Superior temporal gyrus (tissue), 1 donor: ENCODE measurements at regions not wholly inside any gene's neighbourhood (a gene's known extent, or its start where the extent isn't known, plus 50 kb on each side); places are given as distances from the start of the nearest gene placed in this dataset.
"Not testable (repeated sequence)": the region's sequence is repeated elsewhere in the genome, so short reads cannot be mapped to it uniquely, and the experiment has no call there.

Experiments used
- DNase-seq: peaks from one replicate; pipeline ENCODE4 v3.0.0-alpha.2; 2016; ENCODE audit errors: extremely low spot score

DNA sequence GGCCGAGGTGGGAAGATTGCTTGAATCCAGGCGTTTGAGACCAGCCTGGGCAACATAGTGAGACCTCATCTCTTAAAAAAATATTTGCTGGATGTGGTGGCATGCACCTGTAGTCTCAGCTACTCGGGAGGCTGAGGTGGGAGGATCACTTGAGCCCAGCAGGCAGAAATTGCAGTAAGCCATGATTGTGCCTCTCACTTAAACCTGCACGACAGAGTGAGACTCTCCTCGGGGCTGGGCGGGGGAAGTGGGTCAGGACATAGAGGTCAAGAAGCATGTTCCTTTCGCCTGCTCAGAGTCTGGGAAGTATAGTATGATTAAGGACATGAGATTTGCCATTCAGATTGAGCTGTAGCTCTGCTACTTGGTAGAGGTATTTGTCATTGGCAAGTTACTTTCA lies 52.3 kb downstream of the SEPTIN7 start:
- not testable (repeated sequence) for DNase-seq

GRCh38 chr7:35854311-35854710 lies 53.5 kb downstream of the SEPTIN7 start:
- DNase-seq = peak; percentile 88

GRCh38 chr7:35856175-35856574 lies 55.3 kb downstream of the SEPTIN7 start:
- DNase-seq = no peak

- DNase-seq = no peak
These were observed 59.8 kb downstream of the SEPTIN7 start for GRCh38 chr7:35860664-35861063.

GRCh38 chr7:35865287-35865686 lies 64.4 kb downstream of the SEPTIN7 start:
- DNase-seq = no peak

DNA sequence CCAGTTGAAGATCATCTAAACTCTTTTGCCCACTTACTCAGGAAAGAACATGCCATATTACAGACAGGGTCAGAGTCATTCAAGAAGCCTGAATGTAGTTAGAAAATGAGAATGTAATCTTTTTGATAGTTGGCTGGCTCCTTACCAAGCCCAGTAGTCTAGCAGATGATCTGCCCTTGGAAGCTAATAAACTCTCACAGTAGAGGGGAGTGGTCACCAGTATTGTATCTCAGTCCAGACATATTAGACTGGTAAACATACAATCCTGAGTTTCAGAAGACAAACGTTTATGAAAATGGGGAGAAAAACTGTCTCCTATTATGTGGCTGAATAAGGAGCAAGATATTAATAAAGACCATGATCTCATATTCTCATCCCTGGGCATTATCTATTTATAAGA lies 65.3 kb downstream of the SEPTIN7 start:
- DNase-seq = no peak

GRCh38 chr7:35869117-35869516 lies 68.3 kb downstream of the SEPTIN7 start:
- DNase-seq = not testable (repeated sequence)

DNA sequence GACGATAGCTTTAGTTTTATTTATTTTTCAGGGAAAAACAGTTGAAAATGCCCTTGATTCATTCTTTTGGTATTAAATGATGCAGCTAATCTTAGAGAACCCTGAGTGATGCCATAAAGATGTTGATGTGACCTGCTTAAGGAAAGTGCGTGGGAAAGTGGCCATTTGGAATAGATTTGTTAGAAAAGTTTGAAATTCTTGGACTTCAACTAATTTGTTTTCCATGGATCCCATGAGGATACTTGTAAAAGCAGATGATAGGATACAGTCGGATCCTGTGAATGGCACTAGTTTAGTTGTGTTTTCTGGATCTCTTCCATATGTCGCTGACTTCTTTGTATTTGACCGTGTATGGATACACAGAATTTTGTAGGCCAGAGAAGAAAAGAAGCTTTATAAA lies 69.0 kb downstream of the SEPTIN7 start:
- no peak for DNase-seq

GRCh38 chr7:35871856-35872255 lies 71.0 kb downstream of the SEPTIN7 start:
- no peak for DNase-seq

GRCh38 chr7:35874886-35875285 lies 74.0 kb downstream of the SEPTIN7 start:
- no peak for DNase-seq

DNA sequence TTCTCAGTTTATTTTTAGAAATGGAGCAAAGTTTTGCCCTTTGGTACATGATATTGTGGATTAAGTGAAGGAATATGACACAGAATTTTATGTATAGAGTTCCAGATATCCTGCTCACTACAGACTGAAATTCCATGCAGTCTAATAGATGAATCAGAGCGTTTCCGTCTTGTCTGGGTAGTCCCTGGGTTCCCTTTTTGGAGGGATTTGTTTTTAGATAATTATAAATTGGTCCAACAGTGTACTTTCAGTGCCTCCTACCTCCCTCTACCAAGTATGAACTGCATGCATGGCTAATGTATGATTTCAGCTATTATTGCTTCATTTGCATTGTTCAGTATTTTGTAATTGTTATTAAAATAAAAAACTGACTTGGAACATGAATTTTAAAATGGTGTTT lies 74.4 kb downstream of the SEPTIN7 start:
- no peak for DNase-seq

DNA sequence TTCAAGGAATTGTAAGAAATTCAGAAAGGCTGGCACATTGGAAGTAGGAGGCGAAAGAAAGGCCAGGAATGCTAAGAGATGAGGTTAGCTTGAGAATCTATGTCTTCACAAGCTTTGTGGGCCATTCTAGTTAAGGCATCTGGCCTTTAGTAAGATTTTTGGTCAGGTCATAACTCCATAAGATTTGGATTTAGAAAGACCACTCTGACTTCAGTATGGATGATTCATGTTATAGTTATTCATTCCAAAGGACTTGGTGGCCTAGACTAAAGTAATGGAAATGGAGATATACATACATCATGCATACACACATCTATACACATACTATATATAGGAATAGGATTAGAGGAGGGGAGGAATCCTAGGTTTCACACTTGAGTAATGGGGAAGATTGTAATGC lies 77.5 kb downstream of the SEPTIN7 start:
- DNase-seq = no peak

DNA sequence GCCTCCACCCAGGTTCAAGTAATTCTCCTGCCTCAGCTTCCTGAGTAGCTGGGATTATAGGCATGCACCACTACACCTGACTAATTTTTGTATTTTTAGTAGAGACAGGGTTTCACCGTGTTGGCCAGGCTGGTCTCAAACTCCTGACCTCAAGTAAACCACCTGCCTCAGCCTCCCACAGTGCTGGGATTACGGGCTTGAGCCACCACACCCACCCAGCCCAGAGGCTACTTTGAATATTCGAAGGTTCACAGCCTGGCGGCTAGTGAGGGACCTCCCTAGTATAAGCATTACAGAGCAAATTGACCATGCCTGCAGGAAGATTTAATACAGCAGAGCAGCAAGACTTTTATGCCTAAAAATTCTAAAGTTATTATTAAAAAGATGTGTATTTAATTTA lies 86.6 kb downstream of the SEPTIN7 start:
- not testable (repeated sequence) for DNase-seq

- no peak for DNase-seq
These were observed 88.1 kb downstream of the SEPTIN7 start for GRCh38 chr7:35889001-35889400.

- no peak for DNase-seq
These were observed 89.0 kb downstream of the SEPTIN7 start for GRCh38 chr7:35889870-35890269.

GRCh38 chr7:35891004-35891830 lies 90.4 kb downstream of the SEPTIN7 start:
- DNase-seq = no peak

GRCh38 chr7:35893649-35894048 lies 92.8 kb downstream of the SEPTIN7 start:
- DNase-seq = no peak

- no peak for DNase-seq
These were observed 93.9 kb downstream of the SEPTIN7 start for GRCh38 chr7:35894721-35895120.

DNA sequence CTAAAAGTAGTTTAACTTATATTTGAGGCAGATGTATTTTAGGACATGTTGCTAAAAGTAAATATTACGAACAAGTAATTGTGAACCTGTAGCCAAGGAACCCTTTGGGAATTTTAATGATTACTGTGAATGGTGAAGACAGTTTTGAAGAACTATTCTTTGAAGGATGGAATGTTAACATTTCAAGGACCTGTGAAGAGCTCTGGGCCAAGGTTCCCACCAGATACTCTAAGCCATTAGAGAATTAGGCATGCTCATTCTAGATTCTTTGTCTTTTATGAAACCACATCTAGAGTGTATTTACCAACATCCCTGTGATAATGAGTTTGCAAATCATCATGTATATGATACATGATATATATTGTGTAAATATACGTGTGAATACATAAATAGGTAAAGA lies 99.8 kb downstream of the SEPTIN7 start:
- DNase-seq = no peak

DNA sequence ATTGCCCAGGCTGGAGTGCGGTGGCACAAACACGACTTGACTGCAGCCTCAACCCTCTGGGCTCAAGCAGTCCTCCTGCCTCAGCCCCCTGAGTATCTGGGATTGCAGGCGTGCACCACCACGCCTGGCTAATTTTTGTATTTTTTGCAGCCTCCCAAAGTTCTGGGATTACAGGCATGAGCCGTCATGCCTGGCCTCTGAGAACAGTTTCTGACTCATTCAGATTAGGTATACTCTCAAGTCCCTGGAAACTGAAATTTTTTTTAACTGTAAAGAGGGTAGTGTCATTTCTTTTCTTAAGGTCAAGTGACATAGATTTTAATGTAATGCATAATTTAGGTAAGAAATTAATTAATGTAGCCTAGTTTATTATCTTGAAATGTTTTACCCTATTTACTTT lies 104.7 kb downstream of the SEPTIN7 start:
- DNase-seq = peak; percentile 29

GRCh38 chr7:35906191-35906908 lies 105.5 kb downstream of the SEPTIN7 start:
- DNase-seq = peak; percentile 97

DNA sequence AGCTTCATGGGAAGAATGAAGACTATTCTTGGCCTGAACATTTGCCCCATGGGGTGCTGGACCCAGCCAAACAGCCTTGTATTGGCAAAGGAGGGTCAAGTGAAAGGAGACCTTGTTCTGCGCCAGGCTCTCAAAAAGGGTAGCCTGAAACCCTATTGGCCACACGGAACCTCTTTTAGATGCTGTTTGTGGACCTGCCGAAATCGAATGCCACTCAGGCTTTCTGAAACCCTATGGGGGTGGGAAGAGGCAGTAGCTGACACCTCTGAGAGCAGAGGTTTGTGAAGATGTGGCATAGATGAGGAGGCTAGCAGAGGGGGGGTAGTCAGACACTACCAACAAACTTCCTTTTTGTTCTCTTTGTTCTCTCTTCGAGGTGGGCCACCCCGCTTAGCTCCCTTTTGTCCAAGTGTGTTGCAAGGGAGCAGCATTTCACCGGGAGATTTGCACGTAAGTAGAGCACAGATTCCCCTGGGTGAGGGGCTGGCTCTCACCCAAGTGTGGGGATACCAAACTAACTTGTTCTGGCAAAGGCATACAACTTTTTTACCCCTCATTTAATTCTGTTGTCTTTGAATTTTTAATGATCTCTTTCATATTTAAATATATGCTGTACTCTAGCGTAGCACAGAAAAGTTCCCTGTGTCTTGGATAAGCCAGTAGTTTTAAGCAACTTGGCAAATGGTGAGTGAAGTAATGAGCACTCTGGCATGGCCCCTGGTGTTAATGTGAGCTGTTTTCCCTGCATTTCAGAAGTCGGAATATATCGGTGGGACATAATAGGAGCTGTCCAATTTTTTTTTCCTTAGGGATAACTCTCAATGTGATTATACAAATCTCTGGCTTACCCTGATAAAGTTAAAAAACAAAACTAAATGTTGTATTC lies 107.7 kb downstream of the SEPTIN7 start:
- DNase-seq = peak; percentile 67
